HEK293 (cell line): ENCODE measurements at regions not wholly inside any gene's neighbourhood (a gene's known extent, or its start where the extent isn't known, plus 50 kb on each side); places are given as distances from the start of the nearest gene placed in this dataset.

Experiments used
- CTCF ChIA-PET: fragments of 350-600 bp; formaldehyde crosslinking; extraction: SDS; loops from one replicate; lab custom pipeline; 2021; ENCODE audit warnings: antibody characterized with exemption; lab: Yijun Ruan, JAX
- POLR2A ChIA-PET: fragments of 300-600 bp; formaldehyde crosslinking; extraction: SDS; loops from one replicate; lab custom pipeline; 2020; ENCODE audit warnings: antibody characterized with exemption, inconsistent platforms; lab: Yijun Ruan, JAX
- H3K27ac ChIP-seq: fragments of 200-500 bp; sonication (Bioruptor generic); 2 replicates; pipeline ENCODE4 v1.5.1; 2014; ENCODE audit warnings: low read depth, low read length, control low read depth, inconsistent platforms; ENCODE audit errors: extremely low read depth
- H3K36me3 ChIP-seq, 2 experiments: fragments of 200-500 bp in 1 of 2; sonication (Bioruptor generic) in 1 of 2; 1 replicate in 1 of 2; 2 replicates in 1 of 2; pipeline ENCODE4 v1.5.1; 2014 to 2017; ENCODE audit warnings: inconsistent platforms in 2 of 2, low read length in 2 of 2; ENCODE audit not compliant: control insufficient read depth in 2 of 2, insufficient read depth in 1 of 2
- H3K4me1 ChIP-seq: fragments of 200-500 bp; sonication (Bioruptor generic); 2 replicates; pipeline ENCODE4 v1.5.1; 2014; ENCODE audit warnings: mild to moderate bottlenecking, low read length, inconsistent platforms; ENCODE audit not compliant: control insufficient read depth, insufficient read depth
- H3K4me3 ChIP-seq: 2 replicates; pipeline ENCODE4 v1.5.1; 2011; ENCODE audit warnings: low read depth, mild to moderate bottlenecking, control low read depth, low read length, moderate library complexity
- H3K9me3 ChIP-seq: fragments of 200-500 bp; sonication (Bioruptor generic); 2 replicates; pipeline ENCODE4 v1.5.1; 2014; ENCODE audit warnings: low read depth, low read length, inconsistent platforms; ENCODE audit not compliant: control insufficient read depth, insufficient read depth
- EGR2 ChIP-seq: fragments of 450-650 bp; formaldehyde crosslinking; IDR thresholded peaks from 2 replicates; pipeline ENCODE4 v1.5.1; 2016; ENCODE audit warnings: low read depth, missing biosample characterization, missing genetic modification characterization
- HOXA7 ChIP-seq: sonication (generic); formaldehyde crosslinking; IDR thresholded peaks from 2 replicates; pipeline ENCODE4 v1.8.1; 2022; ENCODE audit warnings: missing genetic modification reagents, borderline replicate concordance
- KLF10 ChIP-seq: fragments of 450-650 bp; IDR thresholded peaks from 2 replicates; pipeline ENCODE4 v1.5.1; 2018; ENCODE audit warnings: missing biosample characterization, mild to moderate bottlenecking, missing genetic modification characterization
- SP7 ChIP-seq: fragments of 450-650 bp; formaldehyde crosslinking; IDR thresholded peaks from 2 replicates; pipeline ENCODE4 v1.5.1; 2016; ENCODE audit warnings: missing biosample characterization, missing genetic modification characterization
- TCF7L2 ChIP-seq: IDR thresholded peaks from 2 replicates; pipeline ENCODE4 v1.6.1; 2011; ENCODE audit warnings: low read depth, mild to moderate bottlenecking, inconsistent platforms, low read length, moderate library complexity, borderline replicate concordance
- YY2 ChIP-seq: fragments of 450-650 bp; formaldehyde crosslinking; IDR thresholded peaks from 2 replicates; pipeline ENCODE4 v1.5.1; 2016; ENCODE audit warnings: missing biosample characterization, missing genetic modification characterization
- ZFHX2 ChIP-seq: fragments of 450-650 bp; formaldehyde crosslinking; conservative IDR thresholded peaks from 2 replicates; pipeline ENCODE4 v1.5.1; 2016; ENCODE audit warnings: missing biosample characterization, missing genetic modification characterization
- ZNF114 ChIP-seq: fragments of 450-650 bp; formaldehyde crosslinking; IDR thresholded peaks from 2 replicates; pipeline ENCODE4 v1.5.0; 2017; ENCODE audit warnings: missing biosample characterization, missing genetic modification characterization
- ZNF138 ChIP-seq: fragments of 450-650 bp; formaldehyde crosslinking; IDR thresholded peaks from 2 replicates; pipeline ENCODE4 v1.5.1; 2016; ENCODE audit warnings: missing biosample characterization, missing genetic modification characterization, borderline replicate concordance
- ZNF140 ChIP-seq: fragments of 450-650 bp; formaldehyde crosslinking; IDR thresholded peaks from 2 replicates; pipeline ENCODE4 v1.5.1; 2016; ENCODE audit warnings: missing biosample characterization, missing genetic modification characterization
- ZNF19 ChIP-seq: fragments of 450-650 bp; formaldehyde crosslinking; IDR thresholded peaks from 2 replicates; pipeline ENCODE4; 2016; ENCODE audit warnings: missing biosample characterization, missing genetic modification characterization, low read depth
- ZNF23 ChIP-seq: fragments of 450-650 bp; formaldehyde crosslinking; IDR thresholded peaks from 2 replicates; pipeline ENCODE4 v1.5.1; 2016; ENCODE audit warnings: missing biosample characterization, missing genetic modification characterization, borderline replicate concordance
- ZNF248 ChIP-seq: fragments of 450-650 bp; formaldehyde crosslinking; IDR thresholded peaks from 2 replicates; pipeline ENCODE4 v1.5.1; 2017; ENCODE audit warnings: missing biosample characterization, missing genetic modification characterization
- ZNF292 ChIP-seq: fragments of 450-650 bp; formaldehyde crosslinking; IDR thresholded peaks from 2 replicates; pipeline ENCODE4 v1.5.1; 2016; ENCODE audit warnings: low read depth, missing biosample characterization, missing genetic modification characterization, borderline replicate concordance
- ZNF426 ChIP-seq: fragments of 450-650 bp; formaldehyde crosslinking; IDR thresholded peaks from 2 replicates; pipeline ENCODE4 v1.5.1; 2017; ENCODE audit warnings: missing biosample characterization, missing genetic modification characterization, mild to moderate bottlenecking, inconsistent platforms, moderate library complexity
- ZNF501 ChIP-seq: fragments of 450-650 bp; formaldehyde crosslinking; IDR thresholded peaks from 2 replicates; pipeline ENCODE4 v1.5.1; 2016; ENCODE audit warnings: missing biosample characterization, missing genetic modification characterization
- ZNF558 ChIP-seq: fragments of 450-650 bp; formaldehyde crosslinking; IDR thresholded peaks from 2 replicates; pipeline ENCODE4 v1.5.1; 2016; ENCODE audit warnings: missing biosample characterization, missing genetic modification characterization
- ZNF623 ChIP-seq: fragments of 450-650 bp; formaldehyde crosslinking; IDR thresholded peaks from 2 replicates; pipeline ENCODE4 v1.5.1; 2016; ENCODE audit warnings: missing biosample characterization, missing genetic modification characterization
- ZNF658 ChIP-seq: fragments of 450-650 bp; formaldehyde crosslinking; IDR thresholded peaks from 2 replicates; pipeline ENCODE4; 2016; ENCODE audit warnings: missing biosample characterization, missing genetic modification characterization
- ZNF777 ChIP-seq: fragments of 450-650 bp; formaldehyde crosslinking; IDR thresholded peaks from 2 replicates; pipeline ENCODE4 v1.5.1; 2017; ENCODE audit warnings: missing biosample characterization, missing genetic modification characterization, borderline replicate concordance
- TF ChIP-seq, protein P1 (sequence below): fragments of 450-650 bp; formaldehyde crosslinking; IDR thresholded peaks from 2 replicates; pipeline ENCODE4 v1.5.1; 2017; ENCODE audit warnings: missing biosample characterization, missing genetic modification characterization
- TF ChIP-seq, protein P2 (sequence below): fragments of 450-650 bp; formaldehyde crosslinking; IDR thresholded peaks from 2 replicates; pipeline ENCODE4 v1.5.1; 2016; ENCODE audit warnings: missing biosample characterization, missing genetic modification characterization

DNA sequence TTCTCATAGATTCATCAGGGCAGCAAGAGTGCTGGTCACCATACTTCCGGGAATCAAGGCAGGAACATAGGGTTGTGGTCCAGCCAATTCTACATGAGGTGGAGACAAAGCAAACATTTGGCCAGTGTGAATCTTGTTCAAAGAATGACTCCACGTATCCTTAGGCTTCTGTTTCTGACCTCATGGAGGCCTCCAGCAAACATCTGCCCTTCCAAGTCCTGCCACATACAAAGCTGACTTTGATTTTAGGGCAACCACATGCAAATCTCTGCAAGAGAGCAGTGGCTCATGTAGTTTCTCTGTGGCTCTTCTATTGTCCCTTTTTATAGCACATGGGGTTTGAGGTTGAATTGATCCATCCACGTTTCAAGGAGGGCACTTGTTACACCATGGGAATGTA lies 132.1 kb upstream of the MMADHC start:
- no peaks in the 10 kb centered on the region for H3K9me3 ChIP-seq
- H3K4me3 ChIP-seq, result no peak overlapping the region
- no peak overlapping the region for H3K27ac ChIP-seq
- CTCF ChIA-PET, result no interaction called here
- POLR2A ChIA-PET, result no interaction called here
- H3K4me1 ChIP-seq, result no peaks in the 10 kb centered on the region
- TF ChIP-seq ZFHX2 (tag by site-specific recombination) (no peak), ZNF426 (tag by site-specific recombination) (no peak), ZNF23 (tag by site-specific recombination) (no peak), ZNF658 (no peak), SP7 (tag by site-specific recombination) (no peak), ZNF501 (tag by site-specific recombination) (no peak), ZNF140 (tag by site-specific recombination) (no peak), ZNF19 (tag by site-specific recombination) (no peak), ZNF292 (no peak), YY2 (tag by site-specific recombination) (no peak), ZNF558 (tag by site-specific recombination) (no peak), ZNF777 (tag by site-specific recombination) (no peak), TCF7L2 (no peak), KLF10 (tag by site-specific recombination) (no peak)
- TF ChIP-seq, protein P1, sequence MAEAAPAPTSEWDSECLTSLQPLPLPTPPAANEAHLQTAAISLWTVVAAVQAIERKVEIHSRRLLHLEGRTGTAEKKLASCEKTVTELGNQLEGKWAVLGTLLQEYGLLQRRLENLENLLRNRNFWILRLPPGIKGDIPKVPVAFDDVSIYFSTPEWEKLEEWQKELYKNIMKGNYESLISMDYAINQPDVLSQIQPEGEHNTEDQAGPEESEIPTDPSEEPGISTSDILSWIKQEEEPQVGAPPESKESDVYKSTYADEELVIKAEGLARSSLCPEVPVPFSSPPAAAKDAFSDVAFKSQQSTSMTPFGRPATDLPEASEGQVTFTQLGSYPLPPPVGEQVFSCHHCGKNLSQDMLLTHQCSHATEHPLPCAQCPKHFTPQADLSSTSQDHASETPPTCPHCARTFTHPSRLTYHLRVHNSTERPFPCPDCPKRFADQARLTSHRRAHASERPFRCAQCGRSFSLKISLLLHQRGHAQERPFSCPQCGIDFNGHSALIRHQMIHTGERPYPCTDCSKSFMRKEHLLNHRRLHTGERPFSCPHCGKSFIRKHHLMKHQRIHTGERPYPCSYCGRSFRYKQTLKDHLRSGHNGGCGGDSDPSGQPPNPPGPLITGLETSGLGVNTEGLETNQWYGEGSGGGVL (tag by site-specific recombination), result no peak
- TF ChIP-seq, all 188 proteins: peak for 0
- no peaks in the 10 kb centered on the region for H3K36me3 ChIP-seq

GRCh38 chr2:149716687-149717086 lies 129.1 kb upstream of the MMADHC start:
- Histone ChIP-seq H3K9me3 (no peaks in the 10 kb centered on the region), H3K36me3 (no peaks in the 10 kb centered on the region), H3K27ac (no peak overlapping the region), H3K4me3 (no peak overlapping the region), H3K4me1 (no peaks in the 10 kb centered on the region)
- TF ChIP-seq EGR2 (tag by site-specific recombination) (no peak), ZNF248 (tag by site-specific recombination) (no peak), ZNF623 (tag by site-specific recombination) (no peak), HOXA7 (CRISPR knock-in tag) (no peak), ZNF114 (tag by site-specific recombination) (no peak), ZNF138 (tag by site-specific recombination) (no peak)
- TF ChIP-seq, protein P2, sequence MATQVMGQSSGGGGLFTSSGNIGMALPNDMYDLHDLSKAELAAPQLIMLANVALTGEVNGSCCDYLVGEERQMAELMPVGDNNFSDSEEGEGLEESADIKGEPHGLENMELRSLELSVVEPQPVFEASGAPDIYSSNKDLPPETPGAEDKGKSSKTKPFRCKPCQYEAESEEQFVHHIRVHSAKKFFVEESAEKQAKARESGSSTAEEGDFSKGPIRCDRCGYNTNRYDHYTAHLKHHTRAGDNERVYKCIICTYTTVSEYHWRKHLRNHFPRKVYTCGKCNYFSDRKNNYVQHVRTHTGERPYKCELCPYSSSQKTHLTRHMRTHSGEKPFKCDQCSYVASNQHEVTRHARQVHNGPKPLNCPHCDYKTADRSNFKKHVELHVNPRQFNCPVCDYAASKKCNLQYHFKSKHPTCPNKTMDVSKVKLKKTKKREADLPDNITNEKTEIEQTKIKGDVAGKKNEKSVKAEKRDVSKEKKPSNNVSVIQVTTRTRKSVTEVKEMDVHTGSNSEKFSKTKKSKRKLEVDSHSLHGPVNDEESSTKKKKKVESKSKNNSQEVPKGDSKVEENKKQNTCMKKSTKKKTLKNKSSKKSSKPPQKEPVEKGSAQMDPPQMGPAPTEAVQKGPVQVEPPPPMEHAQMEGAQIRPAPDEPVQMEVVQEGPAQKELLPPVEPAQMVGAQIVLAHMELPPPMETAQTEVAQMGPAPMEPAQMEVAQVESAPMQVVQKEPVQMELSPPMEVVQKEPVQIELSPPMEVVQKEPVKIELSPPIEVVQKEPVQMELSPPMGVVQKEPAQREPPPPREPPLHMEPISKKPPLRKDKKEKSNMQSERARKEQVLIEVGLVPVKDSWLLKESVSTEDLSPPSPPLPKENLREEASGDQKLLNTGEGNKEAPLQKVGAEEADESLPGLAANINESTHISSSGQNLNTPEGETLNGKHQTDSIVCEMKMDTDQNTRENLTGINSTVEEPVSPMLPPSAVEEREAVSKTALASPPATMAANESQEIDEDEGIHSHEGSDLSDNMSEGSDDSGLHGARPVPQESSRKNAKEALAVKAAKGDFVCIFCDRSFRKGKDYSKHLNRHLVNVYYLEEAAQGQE, result no peak
- POLR2A ChIA-PET, result no interaction called here
- CTCF ChIA-PET, result interaction anchor here (0.6 to 1.6 kb wide), 9 partner anchors 9 to 121 kb away, joined by 3 to 5 read pairs (median 3); no protein-coding TSS in a partner anchor
